ENCODE measurements at regions not wholly inside any gene's neighbourhood (a gene's known extent, or its start where the extent isn't known, plus 50 kb on each side); places are given as distances from the start of the nearest gene placed in this dataset.

DNA sequence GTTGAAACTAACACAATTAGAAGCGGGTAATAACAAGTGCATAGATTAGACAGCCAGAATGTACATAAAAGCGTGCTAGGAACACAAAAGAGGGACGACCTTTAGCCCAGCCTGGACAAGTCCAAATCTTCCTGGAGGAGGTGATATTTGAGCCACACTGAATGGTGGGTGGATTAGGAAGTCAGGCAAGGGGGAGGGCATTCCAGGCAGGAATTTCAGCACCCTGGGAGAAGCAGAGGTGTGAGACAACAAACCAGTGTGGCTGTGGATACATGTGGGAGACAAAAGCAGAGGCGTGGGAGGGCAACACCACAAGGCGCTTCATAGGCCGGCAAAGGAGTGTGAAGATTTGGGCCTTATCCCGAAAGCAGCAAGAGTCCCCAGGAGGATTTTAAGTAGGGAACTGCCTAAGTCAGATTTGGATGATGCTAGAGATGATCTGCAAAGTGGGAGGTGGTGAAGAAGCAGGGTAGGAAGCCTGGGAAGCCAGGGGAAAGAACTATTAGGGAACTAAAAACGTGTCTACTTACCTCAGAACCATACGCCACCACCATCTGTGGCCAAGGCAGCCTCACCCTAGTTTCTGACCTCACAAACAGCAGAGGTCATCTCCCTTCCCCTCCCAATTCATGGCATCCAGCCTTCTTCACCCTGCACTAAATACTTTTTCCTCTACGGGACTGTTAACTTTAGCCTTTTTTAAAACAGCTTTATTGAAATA lies 81.8 kb downstream of the GLUL start (continued):
- TF ChIP-seq HDAC1 (IDR thresholded peaks at IDR 0.05) (no peak), DDX20 (tag; IDR thresholded peaks at IDR 0.05; ENCODE audit: low read depth) (no peak)
- TF ChIP-seq, protein P1, sequence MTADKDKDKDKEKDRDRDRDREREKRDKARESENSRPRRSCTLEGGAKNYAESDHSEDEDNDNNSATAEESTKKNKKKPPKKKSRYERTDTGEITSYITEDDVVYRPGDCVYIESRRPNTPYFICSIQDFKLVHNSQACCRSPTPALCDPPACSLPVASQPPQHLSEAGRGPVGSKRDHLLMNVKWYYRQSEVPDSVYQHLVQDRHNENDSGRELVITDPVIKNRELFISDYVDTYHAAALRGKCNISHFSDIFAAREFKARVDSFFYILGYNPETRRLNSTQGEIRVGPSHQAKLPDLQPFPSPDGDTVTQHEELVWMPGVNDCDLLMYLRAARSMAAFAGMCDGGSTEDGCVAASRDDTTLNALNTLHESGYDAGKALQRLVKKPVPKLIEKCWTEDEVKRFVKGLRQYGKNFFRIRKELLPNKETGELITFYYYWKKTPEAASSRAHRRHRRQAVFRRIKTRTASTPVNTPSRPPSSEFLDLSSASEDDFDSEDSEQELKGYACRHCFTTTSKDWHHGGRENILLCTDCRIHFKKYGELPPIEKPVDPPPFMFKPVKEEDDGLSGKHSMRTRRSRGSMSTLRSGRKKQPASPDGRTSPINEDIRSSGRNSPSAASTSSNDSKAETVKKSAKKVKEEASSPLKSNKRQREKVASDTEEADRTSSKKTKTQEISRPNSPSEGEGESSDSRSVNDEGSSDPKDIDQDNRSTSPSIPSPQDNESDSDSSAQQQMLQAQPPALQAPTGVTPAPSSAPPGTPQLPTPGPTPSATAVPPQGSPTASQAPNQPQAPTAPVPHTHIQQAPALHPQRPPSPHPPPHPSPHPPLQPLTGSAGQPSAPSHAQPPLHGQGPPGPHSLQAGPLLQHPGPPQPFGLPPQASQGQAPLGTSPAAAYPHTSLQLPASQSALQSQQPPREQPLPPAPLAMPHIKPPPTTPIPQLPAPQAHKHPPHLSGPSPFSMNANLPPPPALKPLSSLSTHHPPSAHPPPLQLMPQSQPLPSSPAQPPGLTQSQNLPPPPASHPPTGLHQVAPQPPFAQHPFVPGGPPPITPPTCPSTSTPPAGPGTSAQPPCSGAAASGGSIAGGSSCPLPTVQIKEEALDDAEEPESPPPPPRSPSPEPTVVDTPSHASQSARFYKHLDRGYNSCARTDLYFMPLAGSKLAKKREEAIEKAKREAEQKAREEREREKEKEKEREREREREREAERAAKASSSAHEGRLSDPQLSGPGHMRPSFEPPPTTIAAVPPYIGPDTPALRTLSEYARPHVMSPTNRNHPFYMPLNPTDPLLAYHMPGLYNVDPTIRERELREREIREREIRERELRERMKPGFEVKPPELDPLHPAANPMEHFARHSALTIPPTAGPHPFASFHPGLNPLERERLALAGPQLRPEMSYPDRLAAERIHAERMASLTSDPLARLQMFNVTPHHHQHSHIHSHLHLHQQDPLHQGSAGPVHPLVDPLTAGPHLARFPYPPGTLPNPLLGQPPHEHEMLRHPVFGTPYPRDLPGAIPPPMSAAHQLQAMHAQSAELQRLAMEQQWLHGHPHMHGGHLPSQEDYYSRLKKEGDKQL (CRISPR knock-in tag; IDR thresholded peaks at IDR 0.05; ENCODE audit: borderline replicate concordance), result no peak

- ATAC-seq (no peak), DNase-seq (ENCODE audit: extremely low read depth in 1 of 4, low spot score in 3 of 4) (no peak), FAIRE-seq (no peak)
- POLR2A ChIA-PET, result interaction anchor here (0.6 to 1.4 kb wide), 3 partner anchors 9 to 29 kb away, joined by 3 to 6 read pairs (median 4); no protein-coding TSS in a partner anchor
- in situ Hi-C loops (cut with MboI), result loop anchor here (10.0 kb wide), 1 partner anchor 276 kb away; the partner anchor contains the start of gene RNASEL
- Histone ChIP-seq H3K4me1 (replicated peaks in 1 of 2; ENCODE audit: control insufficient read depth in 2 of 2, insufficient read depth in 2 of 2, low read length in 2 of 2) (peaks cover 12 to 26% of the 10 kb centered on the region in 2 experiments; a peak in 4 of 5 replicates), H3K36me3 (ENCODE audit: control insufficient read depth, insufficient read depth, low read length) (no peaks in the 10 kb centered on the region), H3K79me2 (ENCODE audit: control insufficient read depth, insufficient read depth, low read length) (no peaks in the 10 kb centered on the region), H3K27ac (ENCODE audit: extremely low read depth, low read depth, low read length) (no peak overlapping the region), H3K9ac (ENCODE audit: insufficient read depth in 1 of 2, low read depth in 2 of 2, low read length in 2 of 2) (no peak overlapping the region), H4K20me1 (replicated peaks; ENCODE audit: control insufficient read depth, insufficient read depth, low read length) (no peaks in the 10 kb centered on the region), H3K27me3 (ENCODE audit: control insufficient read depth in 2 of 2, insufficient read depth in 2 of 2, low read length in 2 of 2) (no peaks in the 10 kb centered on the region), H3K9me1 (ENCODE audit: control insufficient read depth, insufficient read depth, low read length) (no peaks in the 10 kb centered on the region), H2AFZ (ENCODE audit: low read depth, low read length) (no peak overlapping the region), H3K9me3 (replicated peaks; ENCODE audit: control insufficient read depth, insufficient read depth, low read depth, low read length) (no peaks in the 10 kb centered on the region), H3K4me2 (ENCODE audit: insufficient read depth, low read length) (no peak overlapping the region), H3K4me3 (no peak overlapping the region)
- CTCF ChIA-PET (ENCODE audit: low intra/inter-chr PET ratio), result no interaction called here
- BruUV-seq (replicated peaks), result no TSS peak
- intact Hi-C loops (cut with micrococcal nuclease), result loop anchor here (10.0 kb wide), 1 partner anchor 276 kb away; the partner anchor contains the start of gene RNASEL
- TF ChIP-seq ASH1L (IDR thresholded peaks at IDR 0.05; ENCODE audit: borderline replicate concordance, low read depth, partially characterized antibody), result no peak
Observed at GRCh38 chr1:182308826-182309225, 82.8 kb downstream of the GLUL start.

Measured in K562 (cell line).